NCI-H748 treated with DMSO at 0.1 percent for 48 hours (cell line): ENCODE measurements at regions not wholly inside any gene's neighbourhood (a gene's known extent, or its start where the extent isn't known, plus 50 kb on each side); places are given as distances from the start of the nearest gene placed in this dataset.

Experiments
- DNase-seq: peaks from one replicate; lab custom pipeline; 2025; lab: John Stamatoyannopoulos, UW

DNA sequence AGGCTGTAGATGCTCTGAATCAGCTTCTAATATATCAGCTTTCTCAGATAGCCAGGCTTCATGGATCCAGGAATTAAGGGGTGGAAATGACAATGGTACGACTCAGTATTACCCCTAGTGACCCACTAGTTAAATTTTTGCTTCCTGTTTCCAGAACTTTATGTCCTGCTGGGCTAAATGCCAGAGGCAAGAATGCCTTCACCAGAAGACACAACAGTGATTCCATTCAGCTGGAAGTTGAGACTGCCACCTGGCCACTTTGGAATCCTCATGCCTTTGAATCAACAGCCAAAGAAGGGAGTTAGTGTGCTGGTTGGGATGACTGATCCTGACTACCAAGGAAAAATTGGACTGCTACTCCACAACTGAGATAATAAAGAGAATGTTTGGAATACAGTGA, 239.1 kb downstream of the ASXL3 start:
- DNase-seq, result no peak

- DNase-seq, result no peak
These were observed 236.5 kb downstream of the ASXL3 start for GRCh38 chr18:33814546-33814945.

DNA sequence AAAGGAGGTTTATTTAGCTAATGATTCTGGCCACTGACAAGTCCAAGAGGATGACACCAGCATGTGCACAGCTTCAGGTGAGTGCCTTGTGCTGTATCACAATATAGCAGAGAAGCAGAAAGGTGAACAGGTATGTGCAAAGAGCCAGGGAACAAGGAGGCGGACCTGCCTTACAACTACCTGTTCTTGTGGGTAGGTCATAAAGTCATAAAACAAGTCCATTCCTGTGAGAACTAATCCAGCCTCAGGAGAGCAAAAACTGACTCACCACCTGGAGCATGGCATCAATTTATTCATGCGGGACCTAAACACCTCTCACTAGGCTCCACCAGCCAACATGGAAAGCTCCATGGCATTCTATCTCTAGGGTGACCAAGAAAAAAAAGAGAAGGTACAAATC, 234.2 kb downstream of the ASXL3 start:
- DNase-seq, result no peak

DNA sequence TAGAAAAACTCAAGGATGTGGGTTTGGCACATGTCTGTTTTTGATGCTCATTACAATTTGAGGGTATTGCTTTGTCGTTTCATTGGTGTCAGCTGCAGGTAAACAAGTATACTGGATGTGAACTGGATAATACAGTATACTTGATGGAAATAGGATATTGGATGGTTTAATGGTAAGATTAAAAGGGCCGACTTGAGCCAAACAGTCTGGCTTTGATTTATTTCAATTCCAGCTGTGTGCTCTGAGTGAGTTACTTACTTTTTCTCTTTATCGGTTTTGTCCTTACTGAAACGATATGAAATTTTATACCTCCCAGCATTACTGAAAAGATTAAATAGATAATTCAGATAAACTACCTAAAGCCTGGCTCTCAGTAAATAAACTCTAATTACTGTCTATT, 227.6 kb downstream of the ASXL3 start:
- DNase-seq, result peak; percentile 63

GRCh38 chr18:33804258-33804657, 226.2 kb downstream of the ASXL3 start:
- DNase-seq, result no peak

DNA sequence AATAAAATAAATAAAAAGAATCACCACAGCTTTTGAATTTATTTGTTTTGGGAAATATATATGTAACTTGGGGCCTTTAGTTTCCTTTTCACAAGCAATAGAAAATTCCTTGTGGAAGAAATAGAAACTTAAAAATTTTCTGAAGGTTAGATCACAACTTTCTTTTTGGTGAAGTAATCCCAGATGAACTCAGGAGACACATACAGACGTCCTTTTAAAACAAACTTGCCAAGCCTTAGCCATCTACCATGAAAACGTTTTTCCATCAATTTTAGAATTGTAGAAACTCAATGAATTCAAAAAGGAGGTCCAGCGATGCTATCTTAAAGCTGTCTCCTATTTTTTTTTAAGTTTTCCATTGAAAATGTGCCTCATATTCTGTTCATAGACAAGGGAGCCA, 225.6 kb downstream of the ASXL3 start:
- DNase-seq, result no peak

- DNase-seq, result peak; percentile 98
These were observed 224.9 kb downstream of the ASXL3 start for GRCh38 chr18:33802955-33803354.
